ENCODE measurements at regions not wholly inside any gene's neighbourhood (a gene's known extent, or its start where the extent isn't known, plus 50 kb on each side); places are given as distances from the start of the nearest gene placed in this dataset.

DNA sequence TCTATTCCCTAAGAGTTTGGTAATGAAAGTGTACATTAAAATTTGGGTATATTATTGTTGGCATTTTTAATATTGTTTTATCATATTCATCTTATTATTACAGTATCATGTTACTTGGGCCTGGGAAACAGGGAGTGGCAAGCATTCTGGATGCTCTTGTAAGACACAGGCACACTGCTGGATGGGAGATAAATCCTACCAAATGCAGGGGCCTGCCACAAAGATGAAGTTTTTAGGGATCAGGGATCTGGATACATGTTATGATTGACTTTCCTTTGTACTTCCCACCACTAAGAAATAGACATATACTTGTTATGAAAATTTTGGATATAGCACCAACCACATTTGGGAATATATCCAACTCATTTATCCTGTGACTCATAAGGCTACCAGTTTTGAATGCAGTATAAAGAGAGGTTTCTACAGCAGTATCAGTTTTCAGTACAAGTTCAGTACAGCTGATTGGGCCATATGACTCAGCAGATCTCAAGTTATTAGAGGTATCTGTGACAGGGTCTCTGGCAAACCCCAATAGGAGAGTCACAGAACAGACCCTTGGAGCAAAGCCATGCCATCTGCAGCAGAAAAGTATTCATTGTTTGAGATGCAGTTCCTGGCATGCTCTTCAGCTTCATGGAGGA, 360.1 kb downstream of the DMAC1 start:
- Histone ChIP-seq H2AFZ (ENCODE audit: control insufficient read depth, low read length) (no peak overlapping the region), H3K36me3 (ENCODE audit: control insufficient read depth in 2 of 2, extremely low read depth in 1 of 2, insufficient read depth in 2 of 2, low read length in 2 of 2) (no peaks in the 10 kb centered on the region), H3K4me1 (ENCODE audit: control insufficient read depth, extremely low read depth, insufficient read depth, low read length) (peaks cover 9% of the 10 kb centered on the region), H4K20me1 (ENCODE audit: control insufficient read depth, extremely low read depth, insufficient read depth, low read length) (no peaks in the 10 kb centered on the region), H3K9me3 (ENCODE audit: control insufficient read depth, low read depth, low read length) (no peaks in the 10 kb centered on the region), H3K27ac (ENCODE audit: control insufficient read depth, insufficient read depth, low read length) (no peak overlapping the region), H3K79me2 (ENCODE audit: control insufficient read depth, insufficient read depth, low read length) (no peaks in the 10 kb centered on the region), H3K27me3 (ENCODE audit: control insufficient read depth, extremely low read depth, insufficient read depth, low read length) (no peaks in the 10 kb centered on the region), H3K9ac (ENCODE audit: control insufficient read depth, extremely low read depth, insufficient read depth, low read length) (no peak overlapping the region), H3K9me1 (ENCODE audit: control insufficient read depth, extremely low read depth, insufficient read depth, low read length) (no peaks in the 10 kb centered on the region), H3K4me3 (ENCODE audit: control insufficient read depth in 2 of 3, extremely low read depth in 1 of 3, insufficient read depth in 2 of 3, low read depth in 1 of 3, low read length in 3 of 3) (no peak overlapping the region), H3K4me2 (ENCODE audit: control insufficient read depth, extremely low read depth, insufficient read depth, low read depth, low read length) (peak overlapping the region; percentile 30)
- dilution Hi-C loops (cut with MboI; ENCODE audit: extremely low pct_ligation_motif_present, low sequenced_read_pairs), result no loop called here
- DNase-seq (ENCODE audit: low read depth, low spot score) (peak; percentile 46), FAIRE-seq (no peak)
- TF ChIP-seq EZH2 (IDR thresholded peaks at IDR 0.05; ENCODE audit: low read length), result no peak
- TF ChIP-seq, protein P1, sequence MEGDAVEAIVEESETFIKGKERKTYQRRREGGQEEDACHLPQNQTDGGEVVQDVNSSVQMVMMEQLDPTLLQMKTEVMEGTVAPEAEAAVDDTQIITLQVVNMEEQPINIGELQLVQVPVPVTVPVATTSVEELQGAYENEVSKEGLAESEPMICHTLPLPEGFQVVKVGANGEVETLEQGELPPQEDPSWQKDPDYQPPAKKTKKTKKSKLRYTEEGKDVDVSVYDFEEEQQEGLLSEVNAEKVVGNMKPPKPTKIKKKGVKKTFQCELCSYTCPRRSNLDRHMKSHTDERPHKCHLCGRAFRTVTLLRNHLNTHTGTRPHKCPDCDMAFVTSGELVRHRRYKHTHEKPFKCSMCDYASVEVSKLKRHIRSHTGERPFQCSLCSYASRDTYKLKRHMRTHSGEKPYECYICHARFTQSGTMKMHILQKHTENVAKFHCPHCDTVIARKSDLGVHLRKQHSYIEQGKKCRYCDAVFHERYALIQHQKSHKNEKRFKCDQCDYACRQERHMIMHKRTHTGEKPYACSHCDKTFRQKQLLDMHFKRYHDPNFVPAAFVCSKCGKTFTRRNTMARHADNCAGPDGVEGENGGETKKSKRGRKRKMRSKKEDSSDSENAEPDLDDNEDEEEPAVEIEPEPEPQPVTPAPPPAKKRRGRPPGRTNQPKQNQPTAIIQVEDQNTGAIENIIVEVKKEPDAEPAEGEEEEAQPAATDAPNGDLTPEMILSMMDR (optimal IDR thresholded peaks at IDR 0.05 in 1 of 3, IDR thresholded peaks at IDR 0.05 in 1 of 3, conservative IDR thresholded peaks at IDR 0.05 in 1 of 3; ENCODE audit: extremely low read depth in 1 of 3, insufficient read depth in 2 of 3, low read length in 3 of 3), result no peak

DNA sequence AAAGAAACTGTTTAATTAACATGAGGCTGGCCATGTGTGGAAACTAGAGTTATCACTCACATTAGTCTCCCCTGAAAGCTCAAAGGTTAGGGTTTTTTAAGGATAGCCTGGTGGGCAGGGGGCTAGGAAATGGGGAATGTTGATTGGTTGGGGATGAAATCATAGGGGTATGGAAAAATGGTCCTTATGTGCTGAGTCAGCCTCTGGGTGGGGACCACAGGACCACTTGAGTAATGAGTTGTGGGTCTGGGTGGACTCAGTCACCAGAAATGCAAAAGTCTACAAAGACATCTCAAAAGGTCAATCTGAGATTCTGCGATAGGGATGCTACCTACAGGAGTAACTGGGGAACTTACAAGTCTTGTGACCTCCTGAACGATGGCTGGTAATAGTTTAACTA, 362.8 kb downstream of the DMAC1 start:
- Histone ChIP-seq H3K9me1 (ENCODE audit: control insufficient read depth, extremely low read depth, insufficient read depth, low read length) (no peaks in the 10 kb centered on the region), H3K27ac (ENCODE audit: control insufficient read depth, insufficient read depth, low read length) (no peak overlapping the region), H3K4me3 (ENCODE audit: control insufficient read depth in 2 of 3, extremely low read depth in 1 of 3, insufficient read depth in 2 of 3, low read depth in 1 of 3, low read length in 3 of 3) (no peak overlapping the region), H3K27me3 (ENCODE audit: control insufficient read depth, extremely low read depth, insufficient read depth, low read length) (no peaks in the 10 kb centered on the region), H3K79me2 (ENCODE audit: control insufficient read depth, insufficient read depth, low read length) (no peaks in the 10 kb centered on the region), H3K9me3 (ENCODE audit: control insufficient read depth, low read depth, low read length) (no peaks in the 10 kb centered on the region), H3K4me2 (ENCODE audit: control insufficient read depth, extremely low read depth, insufficient read depth, low read depth, low read length) (no peak overlapping the region), H3K9ac (ENCODE audit: control insufficient read depth, extremely low read depth, insufficient read depth, low read length) (no peak overlapping the region), H4K20me1 (ENCODE audit: control insufficient read depth, extremely low read depth, insufficient read depth, low read length) (no peaks in the 10 kb centered on the region), H3K36me3 (ENCODE audit: control insufficient read depth in 2 of 2, extremely low read depth in 1 of 2, insufficient read depth in 2 of 2, low read length in 2 of 2) (no peaks in the 10 kb centered on the region), H3K4me1 (ENCODE audit: control insufficient read depth, extremely low read depth, insufficient read depth, low read length) (peaks cover 26% of the 10 kb centered on the region), H2AFZ (ENCODE audit: control insufficient read depth, low read length) (no peak overlapping the region)
- TF ChIP-seq, protein P1 (optimal IDR thresholded peaks at IDR 0.05 in 1 of 3, IDR thresholded peaks at IDR 0.05 in 1 of 3, conservative IDR thresholded peaks at IDR 0.05 in 1 of 3; ENCODE audit: extremely low read depth in 1 of 3, insufficient read depth in 2 of 3, low read length in 3 of 3), result no peak
- no peak for TF ChIP-seq EZH2 (IDR thresholded peaks at IDR 0.05; ENCODE audit: low read length)
- FAIRE-seq (no peak), DNase-seq (ENCODE audit: low read depth, low spot score) (no peak)
- dilution Hi-C loops (cut with MboI; ENCODE audit: extremely low pct_ligation_motif_present, low sequenced_read_pairs), result no loop called here

Data from keratinocyte (primary cell).